ENCODE measurements at regions not wholly inside any gene's neighbourhood (a gene's known extent, or its start where the extent isn't known, plus 50 kb on each side); places are given as distances from the start of the nearest gene placed in this dataset.

DNA sequence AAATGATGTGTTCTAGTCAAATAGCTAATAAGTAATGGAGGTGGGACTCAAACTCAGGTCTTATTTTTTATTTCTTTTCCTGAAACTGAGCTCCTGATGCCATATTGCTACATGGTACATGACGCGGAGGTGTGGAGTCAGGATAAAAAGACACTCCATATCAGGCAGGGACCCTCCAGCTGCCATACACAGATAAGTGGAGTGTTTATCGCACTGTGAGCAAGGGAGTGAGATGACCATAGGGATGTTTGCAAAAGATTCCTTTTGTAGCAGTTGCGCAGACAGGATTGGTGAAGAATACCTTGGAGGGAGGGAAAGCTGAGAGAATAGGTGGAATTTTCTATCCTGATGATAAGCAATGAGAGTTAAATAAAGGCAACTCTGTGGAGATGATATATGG, 657.2 kb downstream of the RNF144A start:
- H3K27me3 ChIP-seq: no peaks in the 10 kb centered on the region
- H3K36me3 Mint-ChIP-seq: no peaks in the 10 kb centered on the region

DNA sequence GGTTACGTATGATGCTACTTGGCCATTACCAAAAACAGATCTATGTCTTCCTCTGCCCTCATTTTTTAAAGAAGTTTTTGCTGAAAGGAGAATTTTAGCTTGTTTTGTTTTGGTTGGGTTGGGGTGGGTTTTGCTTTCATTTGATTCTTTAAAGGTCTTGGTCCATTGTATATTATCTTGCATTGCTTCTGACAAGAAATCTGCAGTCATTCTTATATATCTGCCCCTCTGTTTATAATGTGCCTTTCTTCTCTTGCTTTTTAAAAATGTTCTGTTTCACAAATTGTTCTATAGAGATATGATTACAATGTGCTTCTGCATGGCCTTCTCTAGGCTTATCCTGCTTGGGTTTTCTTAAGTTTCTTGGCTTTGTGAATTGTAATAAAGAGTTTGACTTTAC, 660.6 kb downstream of the RNF144A start:
- H3K27me3 Mint-ChIP-seq (ENCODE audit: insufficient read depth, low read depth): no peaks in the 10 kb centered on the region
- Histone ChIP-seq H3K27me3 (no peaks in the 10 kb centered on the region), H2AFZ (replicated peaks) (no peak overlapping the region), H3F3A (ENCODE audit: low read depth) (peaks cover 9% of the 10 kb centered on the region), H3K4me1 (peaks cover 14% of the 10 kb centered on the region), H3K79me2 (ENCODE audit: low read depth) (no peaks in the 10 kb centered on the region), H3K4me2 (no peak overlapping the region), H3K36me3 (no peaks in the 10 kb centered on the region), H3K9me3 (ENCODE audit: low read depth) (peaks cover 9% of the 10 kb centered on the region), H3K4me3 (no peak overlapping the region), H3K9ac (no peak overlapping the region), H3K27ac (no peak overlapping the region), H4K20me1 (ENCODE audit: low read depth) (no peaks in the 10 kb centered on the region)
- H3K9me3 Mint-ChIP-seq: peaks cover 20% of the 10 kb centered on the region
- H3K4me1 Mint-ChIP-seq: peaks cover 10% of the 10 kb centered on the region
- H3K27ac Mint-ChIP-seq: no peak overlapping the region
- no peaks in the 10 kb centered on the region for H3K36me3 Mint-ChIP-seq
- no peak for TF ChIP-seq EZH2 (IDR thresholded peaks at IDR 0.05)
- TF ChIP-seq, protein P1, sequence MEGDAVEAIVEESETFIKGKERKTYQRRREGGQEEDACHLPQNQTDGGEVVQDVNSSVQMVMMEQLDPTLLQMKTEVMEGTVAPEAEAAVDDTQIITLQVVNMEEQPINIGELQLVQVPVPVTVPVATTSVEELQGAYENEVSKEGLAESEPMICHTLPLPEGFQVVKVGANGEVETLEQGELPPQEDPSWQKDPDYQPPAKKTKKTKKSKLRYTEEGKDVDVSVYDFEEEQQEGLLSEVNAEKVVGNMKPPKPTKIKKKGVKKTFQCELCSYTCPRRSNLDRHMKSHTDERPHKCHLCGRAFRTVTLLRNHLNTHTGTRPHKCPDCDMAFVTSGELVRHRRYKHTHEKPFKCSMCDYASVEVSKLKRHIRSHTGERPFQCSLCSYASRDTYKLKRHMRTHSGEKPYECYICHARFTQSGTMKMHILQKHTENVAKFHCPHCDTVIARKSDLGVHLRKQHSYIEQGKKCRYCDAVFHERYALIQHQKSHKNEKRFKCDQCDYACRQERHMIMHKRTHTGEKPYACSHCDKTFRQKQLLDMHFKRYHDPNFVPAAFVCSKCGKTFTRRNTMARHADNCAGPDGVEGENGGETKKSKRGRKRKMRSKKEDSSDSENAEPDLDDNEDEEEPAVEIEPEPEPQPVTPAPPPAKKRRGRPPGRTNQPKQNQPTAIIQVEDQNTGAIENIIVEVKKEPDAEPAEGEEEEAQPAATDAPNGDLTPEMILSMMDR (IDR thresholded peaks at IDR 0.05): no peak
- no peak for TF ChIP-seq EZH2phosphoT487 (IDR thresholded peaks at IDR 0.05)
- DNase-seq (ENCODE audit: low spot score): no peak
- H3K4me3 Mint-ChIP-seq: no peak overlapping the region

More for the DNA sequence above, 657.2 kb downstream of the RNF144A start:
- Histone ChIP-seq H3K27ac (no peak overlapping the region), H3K4me3 (no peak overlapping the region), H4K20me1 (ENCODE audit: low read depth) (no peaks in the 10 kb centered on the region), H3K4me2 (no peak overlapping the region), H3F3A (ENCODE audit: low read depth) (peaks cover 16% of the 10 kb centered on the region), H2AFZ (replicated peaks) (peak overlapping the region; percentile 80), H3K79me2 (ENCODE audit: low read depth) (no peaks in the 10 kb centered on the region), H3K36me3 (no peaks in the 10 kb centered on the region), H3K9ac (no peak overlapping the region), H3K4me1 (peaks cover 29% of the 10 kb centered on the region), H3K9me3 (ENCODE audit: low read depth) (peaks cover 9% of the 10 kb centered on the region)
- TF ChIP-seq, protein P1 (IDR thresholded peaks at IDR 0.05): no peak
- TF ChIP-seq EZH2 (IDR thresholded peaks at IDR 0.05): no peak
- no peak for TF ChIP-seq EZH2phosphoT487 (IDR thresholded peaks at IDR 0.05)
- Mint-ChIP-seq H3K4me1 (peaks cover 21% of the 10 kb centered on the region), H3K9me3 (peaks cover 19% of the 10 kb centered on the region), H3K27ac (no peak overlapping the region), H3K4me3 (no peak overlapping the region), H3K27me3 (ENCODE audit: insufficient read depth, low read depth) (peaks cover under 1% of the 10 kb centered on the region)
- no peak for DNase-seq (ENCODE audit: low spot score)

DNA sequence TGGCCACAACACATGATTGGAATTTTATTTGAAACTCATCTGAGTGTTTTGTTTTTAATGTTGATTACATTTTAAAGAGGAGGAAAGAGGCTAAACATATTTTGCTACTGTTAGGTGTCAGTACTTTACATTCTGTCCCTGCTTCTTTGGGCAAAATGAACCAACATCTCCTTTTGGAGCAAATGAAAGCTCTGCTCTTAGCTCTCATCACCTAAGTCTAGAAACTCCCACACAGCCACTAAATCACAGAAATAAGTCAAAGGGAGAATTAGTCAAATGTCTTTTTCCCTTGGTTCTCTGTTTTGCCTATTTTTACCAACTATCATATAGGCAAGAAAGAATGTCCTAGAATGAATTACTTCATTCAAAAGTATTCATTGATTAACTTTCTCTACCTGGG, 666.8 kb downstream of the RNF144A start:
- no peaks in the 10 kb centered on the region for H3K27me3 ChIP-seq
- no peak for DNase-seq (ENCODE audit: low spot score)
- Mint-ChIP-seq H3K27ac (no peak overlapping the region), H3K4me1 (no peaks in the 10 kb centered on the region), H3K36me3 (no peaks in the 10 kb centered on the region), H3K27me3 (ENCODE audit: insufficient read depth, low read depth) (peaks cover 2% of the 10 kb centered on the region), H3K4me3 (no peak overlapping the region), H3K9me3 (peaks cover 6% of the 10 kb centered on the region)
- TF ChIP-seq EZH2phosphoT487 (IDR thresholded peaks at IDR 0.05) (no peak), EZH2 (IDR thresholded peaks at IDR 0.05) (no peak)
- TF ChIP-seq, protein P1 (IDR thresholded peaks at IDR 0.05): no peak
- H3F3A ChIP-seq (ENCODE audit: low read depth): no peaks in the 10 kb centered on the region
- H3K9me3 ChIP-seq (ENCODE audit: low read depth): no peaks in the 10 kb centered on the region
- H3K4me3 ChIP-seq: no peak overlapping the region
- H3K79me2 ChIP-seq (ENCODE audit: low read depth): no peaks in the 10 kb centered on the region
- no peaks in the 10 kb centered on the region for H3K36me3 ChIP-seq
- H3K4me2 ChIP-seq: no peak overlapping the region
- no peaks in the 10 kb centered on the region for H4K20me1 ChIP-seq (ENCODE audit: low read depth)
- H3K27ac ChIP-seq: no peak overlapping the region
- no peak overlapping the region for H3K9ac ChIP-seq
- H3K4me1 ChIP-seq: no peaks in the 10 kb centered on the region
- no peak overlapping the region for H2AFZ ChIP-seq (replicated peaks)
